Neural progenitor cell (in vitro differentiated cells): ENCODE measurements at regions not wholly inside any gene's neighbourhood (a gene's known extent, or its start where the extent isn't known, plus 50 kb on each side); places are given as distances from the start of the nearest gene placed in this dataset.

Source experiments
- EZH2 ChIP-seq: fragments of 200-600 bp; sonication (generic); IDR thresholded peaks from 2 replicates; pipeline ENCODE4 v1.6.1; 2017; ENCODE audit warnings: antibody characterized with exemption, mild to moderate bottlenecking, moderate library complexity
- TF ChIP-seq, protein P1 (sequence below): fragments of 200-600 bp; sonication (generic); IDR thresholded peaks from 2 replicates; pipeline ENCODE4 v1.5.1; 2017; ENCODE audit warnings: antibody characterized with exemption, mild to moderate bottlenecking

DNA sequence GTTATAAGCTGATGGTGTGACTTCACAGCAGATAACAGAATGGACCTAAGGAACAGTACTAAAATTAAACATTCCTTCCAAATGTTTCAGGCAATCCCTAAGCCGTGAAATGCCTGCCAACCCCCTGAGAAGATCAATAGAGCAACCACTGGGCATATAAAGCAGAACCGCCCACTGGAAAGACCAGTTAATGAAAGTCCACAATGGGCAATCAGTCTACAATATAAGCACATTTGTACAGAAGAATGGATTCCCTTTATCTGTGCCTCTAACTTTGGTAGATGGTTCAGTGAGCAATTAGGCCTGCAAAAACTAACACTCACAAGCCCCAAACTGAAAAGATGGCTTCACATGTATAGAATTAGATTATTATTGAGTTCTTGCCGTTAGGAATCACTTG lies 286.6 kb downstream of the UBE3D start:
- TF ChIP-seq, protein P1, sequence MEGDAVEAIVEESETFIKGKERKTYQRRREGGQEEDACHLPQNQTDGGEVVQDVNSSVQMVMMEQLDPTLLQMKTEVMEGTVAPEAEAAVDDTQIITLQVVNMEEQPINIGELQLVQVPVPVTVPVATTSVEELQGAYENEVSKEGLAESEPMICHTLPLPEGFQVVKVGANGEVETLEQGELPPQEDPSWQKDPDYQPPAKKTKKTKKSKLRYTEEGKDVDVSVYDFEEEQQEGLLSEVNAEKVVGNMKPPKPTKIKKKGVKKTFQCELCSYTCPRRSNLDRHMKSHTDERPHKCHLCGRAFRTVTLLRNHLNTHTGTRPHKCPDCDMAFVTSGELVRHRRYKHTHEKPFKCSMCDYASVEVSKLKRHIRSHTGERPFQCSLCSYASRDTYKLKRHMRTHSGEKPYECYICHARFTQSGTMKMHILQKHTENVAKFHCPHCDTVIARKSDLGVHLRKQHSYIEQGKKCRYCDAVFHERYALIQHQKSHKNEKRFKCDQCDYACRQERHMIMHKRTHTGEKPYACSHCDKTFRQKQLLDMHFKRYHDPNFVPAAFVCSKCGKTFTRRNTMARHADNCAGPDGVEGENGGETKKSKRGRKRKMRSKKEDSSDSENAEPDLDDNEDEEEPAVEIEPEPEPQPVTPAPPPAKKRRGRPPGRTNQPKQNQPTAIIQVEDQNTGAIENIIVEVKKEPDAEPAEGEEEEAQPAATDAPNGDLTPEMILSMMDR = no peak
- TF ChIP-seq EZH2 = no peak
